ENCODE measurements at regions not wholly inside any gene's neighbourhood (a gene's known extent, or its start where the extent isn't known, plus 50 kb on each side); places are given as distances from the start of the nearest gene placed in this dataset.

DNA sequence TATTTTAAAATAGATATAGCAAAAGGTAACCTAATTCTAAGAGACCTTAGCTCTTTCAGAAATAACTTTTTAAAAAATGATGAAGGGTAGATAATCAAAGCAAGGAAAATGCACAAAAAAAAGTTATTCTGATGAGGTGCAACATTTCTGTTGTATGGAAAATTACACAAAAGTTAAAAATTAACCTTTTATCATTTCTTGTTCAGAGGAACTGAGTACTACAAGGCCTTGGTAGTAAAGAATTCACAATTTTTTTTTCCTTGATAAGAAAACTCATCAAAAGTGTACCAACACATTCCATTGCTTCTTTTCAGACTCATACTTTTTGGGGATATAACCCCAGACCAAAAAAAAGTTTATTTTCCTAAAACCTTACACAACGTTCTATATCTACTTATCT is 213.0 kb downstream of the IL15 start:
- no peak overlapping the region for H3K4me3 ChIP-seq (ENCODE audit: low read length)
- TF ChIP-seq, protein P1, sequence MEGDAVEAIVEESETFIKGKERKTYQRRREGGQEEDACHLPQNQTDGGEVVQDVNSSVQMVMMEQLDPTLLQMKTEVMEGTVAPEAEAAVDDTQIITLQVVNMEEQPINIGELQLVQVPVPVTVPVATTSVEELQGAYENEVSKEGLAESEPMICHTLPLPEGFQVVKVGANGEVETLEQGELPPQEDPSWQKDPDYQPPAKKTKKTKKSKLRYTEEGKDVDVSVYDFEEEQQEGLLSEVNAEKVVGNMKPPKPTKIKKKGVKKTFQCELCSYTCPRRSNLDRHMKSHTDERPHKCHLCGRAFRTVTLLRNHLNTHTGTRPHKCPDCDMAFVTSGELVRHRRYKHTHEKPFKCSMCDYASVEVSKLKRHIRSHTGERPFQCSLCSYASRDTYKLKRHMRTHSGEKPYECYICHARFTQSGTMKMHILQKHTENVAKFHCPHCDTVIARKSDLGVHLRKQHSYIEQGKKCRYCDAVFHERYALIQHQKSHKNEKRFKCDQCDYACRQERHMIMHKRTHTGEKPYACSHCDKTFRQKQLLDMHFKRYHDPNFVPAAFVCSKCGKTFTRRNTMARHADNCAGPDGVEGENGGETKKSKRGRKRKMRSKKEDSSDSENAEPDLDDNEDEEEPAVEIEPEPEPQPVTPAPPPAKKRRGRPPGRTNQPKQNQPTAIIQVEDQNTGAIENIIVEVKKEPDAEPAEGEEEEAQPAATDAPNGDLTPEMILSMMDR (conservative IDR thresholded peaks at IDR 0.05; ENCODE audit: low read length) = no peak

DNA sequence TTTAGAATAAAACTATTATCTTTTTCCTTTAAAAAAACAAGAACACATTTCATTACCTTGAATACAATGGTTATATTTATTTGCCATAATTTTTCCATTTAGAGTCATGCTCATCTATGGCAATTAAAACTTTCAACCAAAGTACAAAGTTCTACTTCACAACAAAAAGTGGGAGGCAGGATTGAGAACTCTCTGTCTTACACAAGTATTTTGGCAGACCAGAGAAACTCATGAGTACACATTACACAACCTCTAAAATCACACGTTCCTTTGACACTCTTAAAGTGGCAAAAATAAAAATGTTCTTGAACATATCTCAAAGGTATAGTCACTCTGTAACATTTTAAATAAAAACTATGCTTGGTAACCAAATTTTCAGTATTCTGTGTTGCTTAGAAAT is 213.4 kb downstream of the IL15 start:
- no peak overlapping the region for H3K4me3 ChIP-seq (ENCODE audit: low read length)
- TF ChIP-seq, protein P1 (conservative IDR thresholded peaks at IDR 0.05; ENCODE audit: low read length) = no peak
- peak; percentile 45 for DNase-seq (ENCODE audit: low read depth)

More for the DNA sequence above, 213.0 kb downstream of the IL15 start:
- no peak for DNase-seq (ENCODE audit: low read depth)

DNA sequence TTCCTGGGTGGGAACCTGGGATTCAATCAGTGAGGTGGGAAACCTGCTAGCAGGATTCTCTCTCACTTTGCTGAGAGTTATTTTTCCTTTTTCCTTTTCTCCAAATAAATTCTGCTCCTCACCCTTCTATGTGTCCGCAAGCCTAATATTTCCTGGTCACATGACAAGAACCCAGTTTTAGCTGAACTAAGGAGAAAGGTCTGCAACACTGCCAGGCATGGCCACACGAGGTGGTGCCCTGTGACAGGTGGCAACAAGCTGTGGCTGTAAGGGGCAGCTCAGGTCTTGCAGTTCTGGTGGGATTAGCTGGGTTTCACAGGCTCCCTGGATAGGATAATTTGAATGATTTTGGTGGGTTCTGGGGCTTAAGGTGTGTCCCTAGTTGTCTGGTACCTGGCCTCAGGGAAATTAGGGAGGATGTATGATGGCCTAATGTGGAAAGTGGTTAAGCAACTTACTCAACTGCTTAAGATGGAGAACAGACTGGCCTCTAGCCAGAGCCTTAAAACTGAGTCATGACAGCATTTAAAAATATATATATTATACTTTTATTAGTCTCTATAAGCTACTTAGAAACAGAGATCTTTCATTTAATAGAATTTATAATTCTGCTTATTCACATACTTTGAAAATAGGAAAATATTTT is 215.0 kb downstream of the IL15 start:
- TF ChIP-seq, protein P1 (conservative IDR thresholded peaks at IDR 0.05; ENCODE audit: low read length) = no peak
- H3K4me3 ChIP-seq (ENCODE audit: low read length) = no peak overlapping the region
- DNase-seq (ENCODE audit: low read depth) = peak; percentile 19

DNA sequence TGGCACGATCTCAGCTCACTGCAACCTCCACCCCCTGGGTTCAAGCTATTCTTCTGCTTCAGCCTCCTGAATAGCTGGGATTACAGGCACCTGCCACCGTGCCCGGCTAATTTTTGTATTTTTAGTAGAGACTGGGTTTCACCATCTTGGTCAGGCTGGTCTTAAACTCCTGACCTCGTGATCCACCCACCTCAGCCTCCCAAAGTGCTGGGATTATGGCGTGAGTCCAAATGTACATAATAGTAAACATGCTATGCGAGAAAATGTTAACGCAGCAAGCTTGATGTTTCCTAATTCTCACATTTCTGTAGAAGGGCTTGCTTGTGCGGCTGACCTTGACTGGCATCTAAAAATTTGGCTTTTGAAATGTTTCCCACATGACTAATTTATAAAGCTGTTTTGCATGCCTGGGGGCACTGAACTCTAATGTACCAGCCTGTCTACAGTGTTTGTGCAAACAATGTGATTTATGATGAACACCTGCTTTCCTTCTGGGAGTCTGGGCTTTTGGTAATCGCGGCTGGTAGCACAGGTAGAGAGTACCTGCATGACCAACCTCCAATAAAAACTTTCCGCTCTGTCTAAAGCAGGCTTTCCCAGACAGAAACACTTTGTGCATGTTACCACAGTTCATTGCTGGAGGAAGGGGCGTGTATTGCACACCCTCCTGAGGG is 216.8 kb downstream of the IL15 start:
- H3K4me3 ChIP-seq (ENCODE audit: low read length) = no peak overlapping the region

DNA sequence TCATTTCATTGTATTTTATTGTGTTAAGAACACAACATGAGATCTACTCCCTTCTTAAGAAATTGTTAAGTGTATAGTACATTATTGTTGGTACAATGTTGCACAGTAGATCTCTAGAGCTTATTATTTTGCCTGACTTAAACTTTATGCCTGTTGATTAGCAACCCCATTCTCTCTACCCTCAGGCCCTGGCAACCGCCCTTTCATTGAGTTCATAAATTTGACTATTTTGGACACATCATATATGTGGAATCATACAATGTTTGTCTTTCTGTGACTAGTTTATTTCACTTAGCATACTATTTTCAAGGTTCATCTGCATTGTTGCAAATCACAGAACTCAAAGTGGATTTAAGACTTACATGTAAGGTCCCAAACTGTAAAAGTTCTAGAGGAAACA is 222.1 kb downstream of the IL15 start:
- H3K4me3 ChIP-seq (ENCODE audit: low read length) = no peak overlapping the region
- TF ChIP-seq, protein P1 (conservative IDR thresholded peaks at IDR 0.05; ENCODE audit: low read length) = no peak
- no peak for DNase-seq (ENCODE audit: low read depth)

More for the DNA sequence above, 216.8 kb downstream of the IL15 start:
- TF ChIP-seq, protein P1 (conservative IDR thresholded peaks at IDR 0.05; ENCODE audit: low read length) = no peak
- peak; percentile 32 for DNase-seq (ENCODE audit: low read depth)

DNA sequence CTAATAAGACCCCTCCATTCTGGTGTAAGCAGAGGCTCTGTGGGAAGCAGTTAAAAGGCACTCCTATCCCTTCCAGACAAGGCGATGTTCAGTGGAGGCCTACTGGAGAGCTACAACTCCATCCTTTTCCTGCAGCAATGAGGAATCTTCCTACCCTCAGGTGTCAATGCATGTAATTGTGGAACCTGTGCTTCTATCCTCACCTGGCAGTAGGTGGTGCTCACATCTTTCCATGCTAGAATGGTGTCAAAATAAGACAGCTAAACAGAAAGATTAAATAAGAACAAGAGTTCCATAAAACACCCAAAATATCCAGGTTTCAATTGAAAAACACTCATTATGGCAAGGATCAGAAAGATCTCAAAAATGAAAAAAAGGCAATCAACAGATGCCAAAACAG is 224.6 kb downstream of the IL15 start:
- TF ChIP-seq, protein P1 (conservative IDR thresholded peaks at IDR 0.05; ENCODE audit: low read length) = no peak
- no peak overlapping the region for H3K4me3 ChIP-seq (ENCODE audit: low read length)
- no peak for DNase-seq (ENCODE audit: low read depth)

DNA sequence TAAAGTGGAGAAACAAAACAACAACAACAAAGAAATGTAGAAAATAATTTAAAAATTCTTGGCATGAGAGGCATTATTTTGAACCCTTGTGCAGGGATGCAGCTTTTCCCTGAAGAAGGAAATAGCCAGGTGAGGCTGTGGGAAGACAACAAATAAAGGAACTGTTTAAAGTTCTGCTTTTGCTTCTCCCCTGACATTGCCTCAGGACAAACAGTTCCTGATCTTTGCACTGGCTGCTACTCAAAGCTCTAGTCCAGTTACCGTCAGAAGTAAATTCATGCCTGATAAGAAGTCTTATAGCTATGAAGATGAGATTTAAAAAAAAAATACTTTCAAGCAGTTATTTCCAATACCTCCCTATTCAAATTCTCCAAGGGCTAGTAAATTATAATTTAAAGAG is 233.8 kb downstream of the IL15 start:
- no peak for DNase-seq (ENCODE audit: low read depth)
- TF ChIP-seq, protein P1 (conservative IDR thresholded peaks at IDR 0.05; ENCODE audit: low read length) = no peak
- no peak overlapping the region for H3K4me3 ChIP-seq (ENCODE audit: low read length)

All from AG10803 (cell line).